ENCODE measurements at regions not wholly inside any gene's neighbourhood (a gene's known extent, or its start where the extent isn't known, plus 50 kb on each side); places are given as distances from the start of the nearest gene placed in this dataset.
A peak's percentile ranks its signal among the peaks of the same experiment; 100 is the strongest.
"Not testable (repeated sequence)": the region's sequence is repeated elsewhere in the genome, so short reads cannot be mapped to it uniquely, and the experiment has no call there.

DNA sequence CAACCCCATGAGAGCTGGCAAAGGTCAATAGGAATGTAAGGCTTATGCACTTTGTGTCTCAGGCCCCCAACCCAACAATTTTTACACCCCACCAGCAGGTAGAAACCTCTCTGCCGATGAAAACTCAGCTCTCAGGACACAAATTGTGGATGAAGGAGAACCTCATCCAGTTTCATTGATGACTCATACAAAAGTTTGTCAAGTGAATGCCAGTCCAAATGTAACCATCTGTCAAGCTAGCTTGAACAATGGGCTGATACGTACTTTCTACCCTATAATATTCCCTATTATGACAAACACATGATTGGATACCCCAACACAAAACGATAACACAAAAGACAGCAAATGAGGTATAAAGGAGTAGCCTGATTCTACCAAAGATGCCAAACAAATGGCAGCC is 321.2 kb upstream of the TMEFF2 start:
- no peak overlapping the region for H3K4me3 ChIP-seq (ENCODE audit: low read depth, low read length)
- DNase-seq (ENCODE audit: low read depth) = no peak
- no peak for TF ChIP-seq CTCF (IDR thresholded peaks at IDR 0.05; ENCODE audit: insufficient read depth, low read depth, low read length)

GRCh38 chr2:192513575-192513974 is 318.8 kb upstream of the TMEFF2 start:
- no peak for TF ChIP-seq CTCF (IDR thresholded peaks at IDR 0.05; ENCODE audit: insufficient read depth, low read depth, low read length)
- H3K4me3 ChIP-seq (ENCODE audit: low read depth, low read length) = no peak overlapping the region
- no peak for DNase-seq (ENCODE audit: low read depth)

GRCh38 chr2:192507836-192508450 is 313.2 kb upstream of the TMEFF2 start:
- DNase-seq (ENCODE audit: low read depth); H3K4me3 ChIP-seq (ENCODE audit: low read depth, low read length): not testable (repeated sequence)

- peak; percentile 23 for DNase-seq (ENCODE audit: low read depth)
- TF ChIP-seq CTCF (IDR thresholded peaks at IDR 0.05; ENCODE audit: insufficient read depth, low read depth, low read length) = no peak
- H3K4me3 ChIP-seq (ENCODE audit: low read depth, low read length) = no peak overlapping the region
These were observed 305.9 kb upstream of the TMEFF2 start for GRCh38 chr2:192500550-192501200.

DNA sequence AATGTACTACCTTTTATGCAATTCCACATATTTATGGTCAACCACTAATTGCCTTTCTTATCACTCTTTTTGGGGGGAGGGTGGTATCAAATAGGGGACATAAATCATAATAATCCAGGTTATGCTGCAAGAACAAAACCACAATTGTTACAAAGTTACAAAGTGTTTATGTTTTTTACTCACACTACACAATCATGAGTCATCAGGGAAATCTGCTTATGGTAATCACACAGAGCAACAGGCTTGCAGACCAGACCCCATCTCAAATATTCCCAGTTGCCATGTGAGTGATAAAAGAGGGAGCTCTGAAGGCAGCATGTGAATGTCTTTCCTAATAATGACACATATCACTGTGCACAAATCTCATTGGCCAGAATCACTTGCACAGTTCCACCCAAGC is 304.7 kb upstream of the TMEFF2 start:
- no peak overlapping the region for H3K4me3 ChIP-seq (ENCODE audit: low read depth, low read length)
- no peak for DNase-seq (ENCODE audit: low read depth)
- no peak for TF ChIP-seq CTCF (IDR thresholded peaks at IDR 0.05; ENCODE audit: insufficient read depth, low read depth, low read length)

- no peak for DNase-seq (ENCODE audit: low read depth)
- no peak for TF ChIP-seq CTCF (IDR thresholded peaks at IDR 0.05; ENCODE audit: insufficient read depth, low read depth, low read length)
These were observed 304.0 kb upstream of the TMEFF2 start for GRCh38 chr2:192498747-192499146.

DNA sequence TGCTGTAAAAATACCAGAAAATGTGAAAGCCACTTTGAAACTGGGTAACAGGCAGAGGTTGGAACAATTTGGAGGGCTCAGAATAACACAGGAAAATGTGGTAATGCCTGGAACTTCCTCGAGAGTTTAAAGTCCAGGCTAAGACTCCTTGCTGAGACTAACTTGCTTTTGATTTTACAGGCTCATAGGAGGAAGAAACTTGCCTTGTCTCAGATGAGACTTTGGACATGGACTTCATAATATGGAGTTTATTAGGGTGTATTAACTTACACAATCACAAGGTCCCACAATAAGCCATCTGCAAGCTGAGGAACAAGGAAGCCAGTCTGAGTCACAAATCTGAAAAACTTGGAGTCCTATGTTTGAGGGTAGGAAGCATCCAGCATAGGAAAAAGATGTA is 293.4 kb upstream of the TMEFF2 start:
- DNase-seq (ENCODE audit: low read depth) = not testable (repeated sequence)

More at GRCh38 chr2:192498747-192499146, 304.0 kb upstream of the TMEFF2 start:
- no peak overlapping the region for H3K4me3 ChIP-seq (ENCODE audit: low read depth, low read length)

DNA sequence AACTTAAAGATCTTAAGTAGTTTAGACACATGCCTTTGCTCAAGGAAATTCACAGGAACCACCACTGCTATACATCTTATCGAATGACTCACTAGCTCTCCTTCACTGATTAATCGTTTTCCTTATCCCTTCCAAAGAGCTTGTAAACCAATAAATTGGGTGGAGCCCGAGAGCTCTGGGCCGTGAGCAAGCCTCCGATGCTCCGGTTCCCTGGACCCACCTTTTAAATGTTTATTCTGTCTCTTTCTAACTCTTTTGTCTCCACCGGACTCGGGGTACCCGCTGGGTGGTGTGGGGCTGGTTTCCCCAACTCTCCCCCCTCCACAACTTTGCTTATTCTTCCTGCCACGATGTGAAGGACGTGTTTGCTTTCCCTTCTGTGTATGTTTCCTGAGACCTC is 292.9 kb upstream of the TMEFF2 start:
- no peak for TF ChIP-seq CTCF (IDR thresholded peaks at IDR 0.05; ENCODE audit: insufficient read depth, low read depth, low read length)
- H3K4me3 ChIP-seq (ENCODE audit: low read depth, low read length) = no peak overlapping the region

More for the DNA sequence above, 293.4 kb upstream of the TMEFF2 start:
- not testable (repeated sequence) for H3K4me3 ChIP-seq (ENCODE audit: low read depth, low read length)

More for the DNA sequence above, 292.9 kb upstream of the TMEFF2 start:
- no peak for DNase-seq (ENCODE audit: low read depth)

All from fibroblast of villous mesenchyme (primary cell).